ENCODE measurements at regions not wholly inside any gene's neighbourhood (a gene's known extent, or its start where the extent isn't known, plus 50 kb on each side); places are given as distances from the start of the nearest gene placed in this dataset.

DNA sequence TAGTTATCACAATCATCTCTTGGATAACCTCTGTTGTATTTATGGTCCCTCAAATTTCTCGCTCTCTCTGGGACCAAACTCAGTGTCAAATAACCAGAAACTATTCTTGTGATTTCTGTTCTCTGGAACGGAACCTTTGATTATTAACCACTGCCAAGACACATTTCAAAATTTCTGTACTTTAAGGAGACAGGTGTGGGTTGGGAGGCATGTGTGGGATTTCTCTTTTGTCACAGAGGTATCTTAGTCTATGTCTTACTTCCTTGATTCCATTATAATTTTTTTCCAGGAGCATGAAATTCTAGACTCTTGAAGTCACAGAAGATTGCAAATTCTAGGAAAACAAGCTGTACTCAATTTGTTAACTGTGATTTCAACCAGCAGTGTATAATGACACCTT, 919.0 kb upstream of the B3GALT2 start:
- H3K4me2 ChIP-seq (ENCODE audit: control insufficient read depth, insufficient read depth): no peak overlapping the region
- in situ Hi-C loops (cut with MboI) (no loop called here), intact Hi-C loops (cut with micrococcal nuclease; ENCODE audit: unreplicated experiment) (no loop called here)
- DNase-seq (ENCODE audit: low read depth, low spot score): no peak
- H3K79me2 ChIP-seq (ENCODE audit: control insufficient read depth, insufficient read depth, low read length): no peaks in the 10 kb centered on the region
- no peaks in the 10 kb centered on the region for H3K27me3 ChIP-seq (replicated peaks in 1 of 2; ENCODE audit: control insufficient read depth in 2 of 2, insufficient read depth in 2 of 2, low read length in 1 of 2)
- no peaks in the 10 kb centered on the region for H4K20me1 ChIP-seq (ENCODE audit: control insufficient read depth, insufficient read depth)
- H3K9ac ChIP-seq (ENCODE audit: control insufficient read depth, insufficient read depth, low read length): no peak overlapping the region
- H3K9me3 ChIP-seq (replicated peaks; ENCODE audit: control insufficient read depth, insufficient read depth, low read length): no peaks in the 10 kb centered on the region
- H3K36me3 ChIP-seq (ENCODE audit: control insufficient read depth in 2 of 2, insufficient read depth in 2 of 2, low read length in 1 of 2): no peaks in the 10 kb centered on the region
- ChIA-PET POLR2A (no interaction called here), SMC1A (ENCODE audit: uncharacterized antibody, unreplicated experiment) (no interaction called here), RAD21 (ENCODE audit: unreplicated experiment) (no interaction called here), CTCF (no interaction called here)
- no peaks in the 10 kb centered on the region for H3K4me1 ChIP-seq (ENCODE audit: control insufficient read depth, insufficient read depth, low read length)
- H3K4me3 ChIP-seq: no peak overlapping the region
- no peak overlapping the region for H3K27ac ChIP-seq (ENCODE audit: control insufficient read depth, insufficient read depth)
- no peak for FAIRE-seq
- no TSS peak for BruUV-seq (replicated peaks)
- WGBS (ENCODE audit: insufficient coverage, insufficient replicate concordance, low lambda C conversion rate, missing lambda C conversion rate): 48% methylated on average over 2 of the region's 2 CpGs
- no peak for ATAC-seq
- H2AFZ ChIP-seq (ENCODE audit: control insufficient read depth, low read depth, low read length): no peak overlapping the region
- TF ChIP-seq CEBPB (IDR thresholded peaks at IDR 0.05; ENCODE audit: borderline replicate concordance in 1 of 2, low read depth in 2 of 2, low read length in 2 of 2): no peak
- TF ChIP-seq STAT1 (conservative IDR thresholded peaks at IDR 0.05): no peak
- no peak for TF ChIP-seq NFXL1 (IDR thresholded peaks at IDR 0.05; ENCODE audit: borderline replicate concordance)
- TF ChIP-seq, protein P1, sequence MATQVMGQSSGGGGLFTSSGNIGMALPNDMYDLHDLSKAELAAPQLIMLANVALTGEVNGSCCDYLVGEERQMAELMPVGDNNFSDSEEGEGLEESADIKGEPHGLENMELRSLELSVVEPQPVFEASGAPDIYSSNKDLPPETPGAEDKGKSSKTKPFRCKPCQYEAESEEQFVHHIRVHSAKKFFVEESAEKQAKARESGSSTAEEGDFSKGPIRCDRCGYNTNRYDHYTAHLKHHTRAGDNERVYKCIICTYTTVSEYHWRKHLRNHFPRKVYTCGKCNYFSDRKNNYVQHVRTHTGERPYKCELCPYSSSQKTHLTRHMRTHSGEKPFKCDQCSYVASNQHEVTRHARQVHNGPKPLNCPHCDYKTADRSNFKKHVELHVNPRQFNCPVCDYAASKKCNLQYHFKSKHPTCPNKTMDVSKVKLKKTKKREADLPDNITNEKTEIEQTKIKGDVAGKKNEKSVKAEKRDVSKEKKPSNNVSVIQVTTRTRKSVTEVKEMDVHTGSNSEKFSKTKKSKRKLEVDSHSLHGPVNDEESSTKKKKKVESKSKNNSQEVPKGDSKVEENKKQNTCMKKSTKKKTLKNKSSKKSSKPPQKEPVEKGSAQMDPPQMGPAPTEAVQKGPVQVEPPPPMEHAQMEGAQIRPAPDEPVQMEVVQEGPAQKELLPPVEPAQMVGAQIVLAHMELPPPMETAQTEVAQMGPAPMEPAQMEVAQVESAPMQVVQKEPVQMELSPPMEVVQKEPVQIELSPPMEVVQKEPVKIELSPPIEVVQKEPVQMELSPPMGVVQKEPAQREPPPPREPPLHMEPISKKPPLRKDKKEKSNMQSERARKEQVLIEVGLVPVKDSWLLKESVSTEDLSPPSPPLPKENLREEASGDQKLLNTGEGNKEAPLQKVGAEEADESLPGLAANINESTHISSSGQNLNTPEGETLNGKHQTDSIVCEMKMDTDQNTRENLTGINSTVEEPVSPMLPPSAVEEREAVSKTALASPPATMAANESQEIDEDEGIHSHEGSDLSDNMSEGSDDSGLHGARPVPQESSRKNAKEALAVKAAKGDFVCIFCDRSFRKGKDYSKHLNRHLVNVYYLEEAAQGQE (IDR thresholded peaks at IDR 0.05; ENCODE audit: low read depth, low read length): no peak
- TF ChIP-seq CHD2 (IDR thresholded peaks at IDR 0.05; ENCODE audit: borderline replicate concordance, low read depth, low read length): no peak
- no peak for TF ChIP-seq RFX5 (IDR thresholded peaks at IDR 0.05; ENCODE audit: low read depth, low read length)
- TF ChIP-seq RB1 (IDR thresholded peaks at IDR 0.05; ENCODE audit: borderline replicate concordance): no peak
- TF ChIP-seq, protein P2, sequence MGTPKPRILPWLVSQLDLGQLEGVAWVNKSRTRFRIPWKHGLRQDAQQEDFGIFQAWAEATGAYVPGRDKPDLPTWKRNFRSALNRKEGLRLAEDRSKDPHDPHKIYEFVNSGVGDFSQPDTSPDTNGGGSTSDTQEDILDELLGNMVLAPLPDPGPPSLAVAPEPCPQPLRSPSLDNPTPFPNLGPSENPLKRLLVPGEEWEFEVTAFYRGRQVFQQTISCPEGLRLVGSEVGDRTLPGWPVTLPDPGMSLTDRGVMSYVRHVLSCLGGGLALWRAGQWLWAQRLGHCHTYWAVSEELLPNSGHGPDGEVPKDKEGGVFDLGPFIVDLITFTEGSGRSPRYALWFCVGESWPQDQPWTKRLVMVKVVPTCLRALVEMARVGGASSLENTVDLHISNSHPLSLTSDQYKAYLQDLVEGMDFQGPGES (IDR thresholded peaks at IDR 0.05): no peak
- no peak for TF ChIP-seq RELA (IDR thresholded peaks at IDR 0.05; ENCODE audit: borderline replicate concordance, partially characterized antibody)
- TF ChIP-seq CBX3 (IDR thresholded peaks at IDR 0.05; ENCODE audit: borderline replicate concordance, low read depth): no peak
- TF ChIP-seq NRF1 (conservative IDR thresholded peaks at IDR 0.05; ENCODE audit: low read depth, low read length): no peak
- no peak for TF ChIP-seq CREM (IDR thresholded peaks at IDR 0.05; ENCODE audit: low read depth)
- no peak for TF ChIP-seq RUNX3 (IDR thresholded peaks at IDR 0.05; ENCODE audit: low read length)
- TF ChIP-seq, protein P3, sequence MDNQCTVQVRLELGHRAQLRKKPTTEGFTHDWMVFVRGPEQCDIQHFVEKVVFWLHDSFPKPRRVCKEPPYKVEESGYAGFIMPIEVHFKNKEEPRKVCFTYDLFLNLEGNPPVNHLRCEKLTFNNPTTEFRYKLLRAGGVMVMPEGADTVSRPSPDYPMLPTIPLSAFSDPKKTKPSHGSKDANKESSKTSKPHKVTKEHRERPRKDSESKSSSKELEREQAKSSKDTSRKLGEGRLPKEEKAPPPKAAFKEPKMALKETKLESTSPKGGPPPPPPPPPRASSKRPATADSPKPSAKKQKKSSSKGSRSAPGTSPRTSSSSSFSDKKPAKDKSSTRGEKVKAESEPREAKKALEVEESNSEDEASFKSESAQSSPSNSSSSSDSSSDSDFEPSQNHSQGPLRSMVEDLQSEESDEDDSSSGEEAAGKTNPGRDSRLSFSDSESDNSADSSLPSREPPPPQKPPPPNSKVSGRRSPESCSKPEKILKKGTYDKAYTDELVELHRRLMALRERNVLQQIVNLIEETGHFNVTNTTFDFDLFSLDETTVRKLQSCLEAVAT (IDR thresholded peaks at IDR 0.05): no peak
- TF ChIP-seq, protein P4, sequence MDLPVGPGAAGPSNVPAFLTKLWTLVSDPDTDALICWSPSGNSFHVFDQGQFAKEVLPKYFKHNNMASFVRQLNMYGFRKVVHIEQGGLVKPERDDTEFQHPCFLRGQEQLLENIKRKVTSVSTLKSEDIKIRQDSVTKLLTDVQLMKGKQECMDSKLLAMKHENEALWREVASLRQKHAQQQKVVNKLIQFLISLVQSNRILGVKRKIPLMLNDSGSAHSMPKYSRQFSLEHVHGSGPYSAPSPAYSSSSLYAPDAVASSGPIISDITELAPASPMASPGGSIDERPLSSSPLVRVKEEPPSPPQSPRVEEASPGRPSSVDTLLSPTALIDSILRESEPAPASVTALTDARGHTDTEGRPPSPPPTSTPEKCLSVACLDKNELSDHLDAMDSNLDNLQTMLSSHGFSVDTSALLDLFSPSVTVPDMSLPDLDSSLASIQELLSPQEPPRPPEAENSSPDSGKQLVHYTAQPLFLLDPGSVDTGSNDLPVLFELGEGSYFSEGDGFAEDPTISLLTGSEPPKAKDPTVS (IDR thresholded peaks at IDR 0.05; ENCODE audit: low read depth, low read length): no peak
- TF ChIP-seq EP300 (IDR thresholded peaks at IDR 0.05; ENCODE audit: borderline replicate concordance in 1 of 2, control insufficient read depth in 1 of 2, low read depth in 2 of 2, low read length in 2 of 2): no peak
- TF ChIP-seq, protein P5, sequence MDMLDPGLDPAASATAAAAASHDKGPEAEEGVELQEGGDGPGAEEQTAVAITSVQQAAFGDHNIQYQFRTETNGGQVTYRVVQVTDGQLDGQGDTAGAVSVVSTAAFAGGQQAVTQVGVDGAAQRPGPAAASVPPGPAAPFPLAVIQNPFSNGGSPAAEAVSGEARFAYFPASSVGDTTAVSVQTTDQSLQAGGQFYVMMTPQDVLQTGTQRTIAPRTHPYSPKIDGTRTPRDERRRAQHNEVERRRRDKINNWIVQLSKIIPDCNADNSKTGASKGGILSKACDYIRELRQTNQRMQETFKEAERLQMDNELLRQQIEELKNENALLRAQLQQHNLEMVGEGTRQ (IDR thresholded peaks at IDR 0.05; ENCODE audit: borderline replicate concordance, low read depth, low read length): no peak
- no peak for TF ChIP-seq KLF5 (IDR thresholded peaks at IDR 0.05; ENCODE audit: partially characterized antibody)
